CD4-positive, alpha-beta T cell treated with Interleukin-2 at 100 ng/mL for 4 hours (primary cell): ENCODE measurements at regions not wholly inside any gene's neighbourhood (a gene's known extent, or its start where the extent isn't known, plus 50 kb on each side); places are given as distances from the start of the nearest gene placed in this dataset.

Source experiments
- DNase-seq: peaks from one replicate; pipeline ENCODE4 v3.0.0-alpha.2; 2020; ENCODE audit warnings: low spot score

DNA sequence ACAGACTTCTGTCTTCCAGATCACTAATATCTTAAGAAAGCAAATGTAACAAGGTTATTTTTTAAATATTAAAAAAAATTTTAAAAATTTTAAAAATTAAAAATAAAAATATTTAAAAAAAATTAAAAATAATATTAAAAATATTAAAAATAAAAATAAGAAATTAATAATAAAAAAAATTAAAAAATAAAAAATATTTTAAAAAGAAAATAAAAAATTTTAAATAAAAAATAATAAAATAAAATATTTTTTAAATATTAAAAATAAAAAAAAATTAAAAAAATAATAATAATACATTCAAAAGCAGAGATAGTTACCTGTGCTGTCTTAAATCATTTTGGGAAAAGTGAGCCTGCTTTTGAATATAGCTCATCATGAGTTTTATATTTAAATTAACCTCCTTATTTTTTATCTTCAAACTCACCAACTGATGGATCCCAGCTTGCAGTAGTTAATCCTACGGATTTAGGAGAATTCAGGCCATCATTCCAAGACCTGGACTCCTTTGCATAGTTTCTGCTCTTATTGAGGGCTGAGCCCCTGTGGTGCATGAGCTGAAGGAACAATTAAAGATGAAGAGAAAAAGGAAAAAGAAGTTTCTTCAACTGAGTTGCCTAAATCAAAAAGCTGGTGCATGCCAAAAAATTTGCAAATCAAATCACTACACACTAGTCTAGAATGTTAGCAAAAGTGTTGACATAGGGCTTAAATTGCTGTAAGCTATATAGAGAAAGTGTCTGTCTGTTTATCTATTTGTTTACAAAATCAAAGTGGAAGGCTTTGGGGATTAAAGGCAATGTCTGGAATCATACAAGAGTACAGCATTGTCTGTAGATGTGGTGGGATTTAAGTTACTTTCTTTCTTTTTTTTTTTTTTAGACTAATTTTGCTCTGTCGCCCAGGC is 50.5 kb upstream of the ZNF438 start:
- DNase-seq, result no peak

DNA sequence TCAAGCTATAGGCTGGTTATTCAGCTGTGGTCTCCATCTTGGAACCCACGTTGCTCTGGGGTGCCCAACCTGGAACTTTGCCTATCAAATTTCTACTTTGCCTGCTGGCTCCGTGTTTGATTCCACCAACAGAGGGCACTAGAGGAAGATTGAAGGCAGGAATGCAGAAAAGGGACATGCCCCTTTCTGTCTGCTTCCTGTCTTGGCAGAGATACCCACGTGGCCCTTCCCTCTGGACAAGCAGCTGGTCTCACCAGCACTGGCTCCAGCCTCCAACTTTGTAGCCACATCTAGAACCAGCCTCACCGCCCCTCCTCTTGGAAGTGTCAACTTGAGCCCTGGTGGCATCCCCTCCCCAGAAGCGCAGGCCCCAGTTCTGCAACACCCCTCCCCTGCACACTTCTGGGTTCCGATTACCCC is 52.1 kb upstream of the ZNF438 start:
- DNase-seq, result peak; percentile 64

- no peak for DNase-seq
These were observed 55.3 kb upstream of the ZNF438 start for GRCh38 chr10:31087011-31087410.

DNA sequence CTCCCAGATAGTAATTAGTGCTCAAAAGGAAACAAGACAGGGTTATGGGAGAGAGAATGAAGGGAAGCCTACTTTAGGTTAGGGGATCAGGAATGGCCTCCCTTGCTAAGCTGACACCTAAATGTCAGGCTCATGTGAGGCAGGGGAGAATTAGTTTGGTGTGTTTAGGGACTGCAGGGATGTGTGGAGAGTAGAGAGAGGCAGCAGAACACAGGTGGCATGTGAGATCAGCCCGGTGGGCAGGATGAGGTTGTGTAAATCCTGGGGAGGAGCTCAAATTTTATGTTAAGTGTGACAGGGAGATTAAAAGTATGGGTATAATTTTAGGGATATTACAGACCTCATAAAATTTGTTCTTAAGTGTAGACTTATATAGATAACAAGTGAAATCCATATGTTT is 56.2 kb upstream of the ZNF438 start:
- DNase-seq, result no peak

GRCh38 chr10:31090894-31091607 is 59.4 kb upstream of the ZNF438 start:
- DNase-seq, result no peak

GRCh38 chr10:31095677-31096560 is 64.3 kb upstream of the ZNF438 start:
- DNase-seq, result no peak

- DNase-seq, result no peak
These were observed 66.4 kb upstream of the ZNF438 start for GRCh38 chr10:31098046-31098445.

DNA sequence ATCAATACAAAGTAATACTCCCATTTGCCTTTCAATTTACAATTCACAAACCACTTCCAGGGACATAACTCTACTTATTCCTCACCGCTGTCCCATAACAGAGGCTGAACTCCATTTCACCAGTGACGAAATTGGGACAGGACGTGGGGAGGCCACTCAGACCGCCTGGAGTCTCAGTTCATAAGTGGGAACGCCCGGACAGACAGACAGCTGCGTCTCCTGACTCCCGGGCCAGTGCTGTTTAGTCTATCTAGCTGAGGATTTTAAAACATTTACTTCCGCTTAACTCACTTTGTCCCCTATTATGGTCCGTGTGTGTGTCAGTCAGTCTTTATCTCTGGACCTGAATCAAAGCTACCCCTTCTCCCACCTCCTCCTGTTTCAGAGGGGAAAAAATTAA is 67.4 kb upstream of the ZNF438 start:
- DNase-seq, result no peak

GRCh38 chr10:31099664-31100063 is 68.0 kb upstream of the ZNF438 start:
- peak; percentile 31 for DNase-seq

DNA sequence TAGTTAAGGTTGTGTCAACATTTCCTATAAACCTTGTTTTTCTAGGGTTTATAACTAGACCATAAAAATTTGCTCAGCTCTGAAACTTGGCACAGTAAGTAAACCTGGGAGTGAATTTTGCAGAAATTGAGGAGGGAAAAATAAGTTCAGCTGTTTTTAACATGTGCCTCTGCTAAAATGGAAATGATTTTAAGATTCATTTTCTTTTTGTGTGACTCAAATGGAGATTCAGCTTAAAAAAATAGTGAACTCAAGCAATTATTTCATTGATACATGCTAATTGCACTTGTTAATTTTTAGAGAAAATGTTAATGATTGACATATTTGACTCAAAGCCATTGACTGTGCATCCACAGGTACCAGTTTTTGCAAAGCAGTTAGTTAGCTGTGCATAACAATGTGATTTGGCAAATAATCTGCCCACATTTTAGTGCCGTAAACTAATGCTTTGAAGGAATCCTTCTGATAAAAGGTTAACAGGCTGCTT is 68.5 kb upstream of the ZNF438 start:
- no peak for DNase-seq

- no peak for DNase-seq
These were observed 69.0 kb upstream of the ZNF438 start for GRCh38 chr10:31100662-31101061.

GRCh38 chr10:31101123-31101522 is 69.5 kb upstream of the ZNF438 start:
- DNase-seq, result peak; percentile 53

DNA sequence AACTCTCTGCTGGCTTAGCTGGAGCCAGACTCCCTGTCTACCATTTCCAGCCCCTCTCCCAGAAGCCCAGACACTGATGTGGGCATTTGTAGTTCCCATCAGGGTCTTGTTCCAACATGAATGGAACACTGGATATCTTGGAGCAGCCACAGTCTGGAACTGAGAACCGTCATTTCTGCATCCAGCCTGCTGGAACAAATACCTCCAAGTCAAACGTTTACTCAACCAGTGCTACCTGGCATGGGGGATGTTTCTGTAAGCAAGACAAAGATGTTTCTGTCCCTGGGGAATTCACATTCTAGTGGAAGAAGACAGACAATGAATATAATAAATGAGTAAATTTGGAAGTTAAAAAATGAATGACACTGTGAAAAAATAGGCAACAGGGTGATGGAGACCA is 70.8 kb upstream of the ZNF438 start:
- no peak for DNase-seq

- DNase-seq, result no peak
These were observed 71.4 kb upstream of the ZNF438 start for GRCh38 chr10:31103112-31103511.

GRCh38 chr10:31112961-31113360 is 81.3 kb upstream of the ZNF438 start:
- DNase-seq, result no peak

GRCh38 chr10:31116226-31116625 is 84.6 kb upstream of the ZNF438 start:
- DNase-seq, result no peak

- no peak for DNase-seq
These were observed 86.9 kb upstream of the ZNF438 start for GRCh38 chr10:31118556-31118955.

DNA sequence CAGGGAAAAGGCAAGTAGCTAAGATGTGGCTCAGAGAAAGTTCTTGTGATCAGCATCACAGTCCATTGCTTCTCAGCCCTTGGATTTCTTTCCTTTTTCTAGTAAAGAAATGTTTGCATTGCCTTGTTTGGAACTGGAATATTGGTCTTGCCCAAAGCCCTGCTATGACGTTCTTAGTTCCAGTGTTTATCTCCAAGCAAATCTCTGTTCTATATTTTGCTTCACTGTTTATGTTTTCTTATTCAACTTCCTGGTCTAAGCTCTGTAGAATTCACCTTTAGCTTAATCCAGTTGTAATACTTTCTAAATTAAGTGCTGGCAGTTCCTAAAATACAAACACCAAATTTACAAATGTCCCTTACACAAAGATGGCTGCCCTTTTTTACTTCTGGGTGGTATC is 88.7 kb upstream of the ZNF438 start:
- DNase-seq, result no peak

DNA sequence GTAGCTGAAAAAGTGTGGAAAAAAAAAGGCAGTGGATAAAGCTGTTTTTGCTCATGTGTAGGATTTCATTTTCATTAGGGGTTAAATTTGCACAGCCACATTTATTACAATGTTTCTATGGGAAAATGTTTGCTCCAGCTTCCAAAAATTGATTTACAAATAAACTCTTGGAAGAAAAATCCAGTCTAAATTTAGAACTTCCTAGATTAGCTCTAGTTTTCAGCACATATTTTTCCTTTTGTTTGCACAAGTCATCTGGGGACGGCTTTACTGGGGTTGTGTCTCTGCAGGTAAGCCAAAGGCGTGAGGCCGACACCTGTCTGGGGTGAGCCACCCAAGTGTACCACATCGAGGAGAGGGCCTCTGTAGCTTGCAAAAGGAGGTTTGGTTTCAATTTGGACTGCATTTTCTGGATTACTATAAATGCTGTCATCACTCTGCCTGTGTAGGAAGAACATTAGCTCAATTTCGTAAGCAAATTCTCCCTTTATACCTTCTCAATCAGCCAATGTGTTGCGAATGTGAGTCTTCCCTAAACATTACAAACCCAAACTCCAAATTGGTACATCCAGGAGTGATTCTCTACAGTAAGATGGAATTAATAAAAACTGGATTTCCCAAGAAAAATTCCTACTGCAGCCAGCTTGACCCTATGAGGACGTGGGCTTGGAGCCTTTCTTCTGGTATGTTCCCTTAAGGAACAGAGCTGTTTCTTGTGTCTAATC is 89.5 kb upstream of the ZNF438 start:
- DNase-seq, result no peak

GRCh38 chr10:31121757-31122577 is 90.3 kb upstream of the ZNF438 start:
- no peak for DNase-seq

DNA sequence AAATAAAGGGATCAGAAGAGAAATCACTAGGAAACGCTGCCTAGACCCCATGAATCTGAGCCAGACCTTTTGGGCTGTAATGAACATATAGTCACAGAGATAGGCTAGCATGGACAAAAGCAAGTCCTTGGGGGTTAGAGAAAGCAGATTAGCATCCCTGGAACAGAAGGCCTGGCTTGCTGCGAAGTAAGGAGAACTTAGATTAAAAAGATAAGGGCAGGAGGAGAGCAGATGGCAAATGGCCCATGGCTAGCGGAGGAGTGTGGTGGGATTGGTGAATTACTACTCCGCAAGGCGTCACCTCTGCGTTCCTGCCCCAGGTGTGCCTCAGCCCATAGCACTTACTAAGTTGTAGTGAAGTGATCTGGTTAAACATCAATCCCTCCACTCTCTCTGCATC is 92.3 kb upstream of the ZNF438 start:
- no peak for DNase-seq
